Peyer's patch (tissue), 4 donors: ENCODE measurements at regions not wholly inside any gene's neighbourhood (a gene's known extent, or its start where the extent isn't known, plus 50 kb on each side); places are given as distances from the start of the nearest gene placed in this dataset.

Source experiments
- POLR2A ChIP-seq, 2 donors: fragments of 450-650 bp; IDR thresholded peaks; one replicate each; pipeline ENCODE4 v1.5.1; 2017; ENCODE audit warnings: antibody characterized with exemption in 2 of 2, mild to moderate bottlenecking in 2 of 2, moderate library complexity in 2 of 2
- TF ChIP-seq, protein P1 (sequence below), 6 experiments: fragments of 450-650 bp in 4 of 6; fragments of 200-600 bp in 2 of 6; sonication (generic) in 1 of 6; IDR thresholded peaks; one replicate each; pipeline ENCODE4 v1.5.1; 2017 to 2019; ENCODE audit warnings: antibody characterized with exemption in 6 of 6, mild to moderate bottlenecking in 3 of 6, moderate library complexity in 1 of 6

DNA sequence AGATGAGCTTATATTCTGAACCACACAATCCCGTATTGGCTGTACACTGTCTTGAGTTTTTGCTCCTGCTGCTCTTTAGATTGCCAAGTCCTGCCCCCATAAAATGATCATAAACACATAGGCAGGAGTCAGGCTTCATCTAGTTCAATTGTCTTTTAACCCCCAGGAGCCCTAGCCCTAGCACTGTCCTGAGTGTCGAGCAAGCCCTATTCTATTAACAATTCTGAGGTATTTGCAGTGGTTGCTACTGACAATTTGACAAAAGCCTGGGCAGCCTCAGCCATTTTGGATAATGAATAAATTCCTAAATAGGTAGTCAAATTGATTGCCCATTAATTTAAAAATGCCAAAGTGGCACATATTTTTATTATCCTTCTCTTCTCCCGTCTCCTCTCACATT, 257.2 kb downstream of the YTHDC2 start:
- TF ChIP-seq POLR2A (IDR thresholded peaks at IDR 0.05): no peak
- TF ChIP-seq, protein P1, sequence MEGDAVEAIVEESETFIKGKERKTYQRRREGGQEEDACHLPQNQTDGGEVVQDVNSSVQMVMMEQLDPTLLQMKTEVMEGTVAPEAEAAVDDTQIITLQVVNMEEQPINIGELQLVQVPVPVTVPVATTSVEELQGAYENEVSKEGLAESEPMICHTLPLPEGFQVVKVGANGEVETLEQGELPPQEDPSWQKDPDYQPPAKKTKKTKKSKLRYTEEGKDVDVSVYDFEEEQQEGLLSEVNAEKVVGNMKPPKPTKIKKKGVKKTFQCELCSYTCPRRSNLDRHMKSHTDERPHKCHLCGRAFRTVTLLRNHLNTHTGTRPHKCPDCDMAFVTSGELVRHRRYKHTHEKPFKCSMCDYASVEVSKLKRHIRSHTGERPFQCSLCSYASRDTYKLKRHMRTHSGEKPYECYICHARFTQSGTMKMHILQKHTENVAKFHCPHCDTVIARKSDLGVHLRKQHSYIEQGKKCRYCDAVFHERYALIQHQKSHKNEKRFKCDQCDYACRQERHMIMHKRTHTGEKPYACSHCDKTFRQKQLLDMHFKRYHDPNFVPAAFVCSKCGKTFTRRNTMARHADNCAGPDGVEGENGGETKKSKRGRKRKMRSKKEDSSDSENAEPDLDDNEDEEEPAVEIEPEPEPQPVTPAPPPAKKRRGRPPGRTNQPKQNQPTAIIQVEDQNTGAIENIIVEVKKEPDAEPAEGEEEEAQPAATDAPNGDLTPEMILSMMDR (IDR thresholded peaks at IDR 0.05): no peak
